ENCODE measurements at regions not wholly inside any gene's neighbourhood (a gene's known extent, or its start where the extent isn't known, plus 50 kb on each side); places are given as distances from the start of the nearest gene placed in this dataset.
A peak's percentile ranks its signal among the peaks of the same experiment; 100 is the strongest.

GRCh38 chr14:55734731-55735130 lies 154.7 kb downstream of the KTN1 start:
- Histone ChIP-seq H3K9me3 (no peaks in the 10 kb centered on the region), H3K27me3 (no peaks in the 10 kb centered on the region), H3K36me3 (no peaks in the 10 kb centered on the region), H3K27ac (no peak overlapping the region), H3K4me3 (no peak overlapping the region), H3K4me1 (no peaks in the 10 kb centered on the region)
- no peak for ATAC-seq
- DNase-seq: no peak
- intact Hi-C loops (cut with DNase I): no loop called here
- TF ChIP-seq CTCF (IDR thresholded peaks at IDR 0.05) (no peak), POLR2A (IDR thresholded peaks at IDR 0.05) (no peak)

- no peak overlapping the region for H3K27ac ChIP-seq
- H3K27me3 ChIP-seq: no peaks in the 10 kb centered on the region
- H3K4me1 ChIP-seq: no peaks in the 10 kb centered on the region
- WGBS (ENCODE audit: insufficient coverage, low coverage, low lambda C conversion rate, missing lambda C conversion rate): 30% methylated on average over 2 of the region's 6 CpGs
- H3K9me3 ChIP-seq: no peaks in the 10 kb centered on the region
- no peak overlapping the region for H3K4me3 ChIP-seq
- peak; percentile 29 to 67 (median 50) for ATAC-seq
- no peak for TF ChIP-seq POLR2A (IDR thresholded peaks at IDR 0.05)
- no peak for TF ChIP-seq CTCF (IDR thresholded peaks at IDR 0.05)
- intact Hi-C loops (cut with DNase I): no loop called here
- DNase-seq: no peak
- no peaks in the 10 kb centered on the region for H3K36me3 ChIP-seq
Observed at GRCh38 chr14:55739967-55740648, 160.1 kb downstream of the KTN1 start.

GRCh38 chr14:55740649-55740989 lies 160.6 kb downstream of the KTN1 start:
- 92% methylated on average over 2 of the region's 3 CpGs for WGBS (ENCODE audit: insufficient coverage, low coverage, low lambda C conversion rate, missing lambda C conversion rate)
- Histone ChIP-seq H3K36me3 (no peaks in the 10 kb centered on the region), H3K27ac (no peak overlapping the region), H3K4me3 (no peak overlapping the region), H3K27me3 (no peaks in the 10 kb centered on the region), H3K4me1 (no peaks in the 10 kb centered on the region), H3K9me3 (no peaks in the 10 kb centered on the region)
- intact Hi-C loops (cut with DNase I): no loop called here
- TF ChIP-seq POLR2A (IDR thresholded peaks at IDR 0.05) (no peak), CTCF (IDR thresholded peaks at IDR 0.05) (no peak)
- no peak for ATAC-seq
- DNase-seq: no peak

GRCh38 chr14:55741240-55741639 lies 161.2 kb downstream of the KTN1 start:
- ATAC-seq (no peak), DNase-seq (no peak)
- intact Hi-C loops (cut with DNase I): no loop called here
- no peaks in the 10 kb centered on the region for H3K4me1 ChIP-seq
- H3K36me3 ChIP-seq: no peaks in the 10 kb centered on the region
- H3K9me3 ChIP-seq: no peaks in the 10 kb centered on the region
- TF ChIP-seq CTCF (IDR thresholded peaks at IDR 0.05): no peak
- TF ChIP-seq POLR2A (IDR thresholded peaks at IDR 0.05): no peak
- H3K27ac ChIP-seq: no peak overlapping the region
- 63% methylated on average over 2 of the region's 5 CpGs for WGBS (ENCODE audit: insufficient coverage, low coverage, low lambda C conversion rate, missing lambda C conversion rate)
- no peaks in the 10 kb centered on the region for H3K27me3 ChIP-seq
- no peak overlapping the region for H3K4me3 ChIP-seq

- H3K27me3 ChIP-seq: no peaks in the 10 kb centered on the region
- no peaks in the 10 kb centered on the region for H3K9me3 ChIP-seq
- WGBS (ENCODE audit: insufficient coverage, low coverage, low lambda C conversion rate, missing lambda C conversion rate): 72% methylated on average over 4 of the region's 6 CpGs
- no peak overlapping the region for H3K4me3 ChIP-seq
- no peaks in the 10 kb centered on the region for H3K4me1 ChIP-seq
- no peak for ATAC-seq
- H3K36me3 ChIP-seq: no peaks in the 10 kb centered on the region
- H3K27ac ChIP-seq: no peak overlapping the region
- intact Hi-C loops (cut with DNase I): no loop called here
- no peak for DNase-seq
- no peak for TF ChIP-seq CTCF (IDR thresholded peaks at IDR 0.05)
- no peak for TF ChIP-seq POLR2A (IDR thresholded peaks at IDR 0.05)
Observed at GRCh38 chr14:55743551-55743950, 163.5 kb downstream of the KTN1 start.
